Astrocyte (in vitro differentiated cells and primary cell): ENCODE measurements at regions not wholly inside any gene's neighbourhood (a gene's known extent, or its start where the extent isn't known, plus 50 kb on each side); places are given as distances from the start of the nearest gene placed in this dataset.
"Not testable (repeated sequence)": the region's sequence is repeated elsewhere in the genome, so short reads cannot be mapped to it uniquely, and the experiment has no call there.

Experiments
- EZH2 ChIP-seq: IDR thresholded peaks from 2 replicates; pipeline ENCODE4 v1.6.1; 2012; ENCODE audit warnings: mild to moderate bottlenecking, low read length, inconsistent platforms; ENCODE audit not compliant: insufficient read depth
- TF ChIP-seq, protein P1 (sequence below): IDR thresholded peaks from 2 replicates; pipeline ENCODE4 v1.5.1; 2011; ENCODE audit warnings: low read depth, mild to moderate bottlenecking, inconsistent platforms, low read length, moderate library complexity; ENCODE audit not compliant: insufficient read depth

DNA sequence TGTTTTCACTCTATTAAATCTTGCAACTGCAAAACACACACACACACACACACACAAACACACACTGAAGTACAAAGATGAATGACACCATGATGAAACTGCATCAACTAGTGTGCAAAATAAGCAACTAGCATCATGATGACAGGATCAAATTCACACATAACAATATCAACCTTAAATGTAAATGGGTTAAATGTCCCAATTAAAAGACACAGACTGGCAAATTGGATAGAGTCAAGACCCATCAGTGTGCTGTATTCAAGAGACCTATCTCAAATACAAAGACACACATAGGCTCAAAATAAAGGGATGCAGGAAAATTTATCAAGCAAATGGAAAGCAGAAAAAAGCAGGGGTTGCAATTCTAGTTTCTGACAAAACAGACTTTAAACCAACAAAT is 87.2 kb upstream of the DCTD start:
- TF ChIP-seq, protein P1, sequence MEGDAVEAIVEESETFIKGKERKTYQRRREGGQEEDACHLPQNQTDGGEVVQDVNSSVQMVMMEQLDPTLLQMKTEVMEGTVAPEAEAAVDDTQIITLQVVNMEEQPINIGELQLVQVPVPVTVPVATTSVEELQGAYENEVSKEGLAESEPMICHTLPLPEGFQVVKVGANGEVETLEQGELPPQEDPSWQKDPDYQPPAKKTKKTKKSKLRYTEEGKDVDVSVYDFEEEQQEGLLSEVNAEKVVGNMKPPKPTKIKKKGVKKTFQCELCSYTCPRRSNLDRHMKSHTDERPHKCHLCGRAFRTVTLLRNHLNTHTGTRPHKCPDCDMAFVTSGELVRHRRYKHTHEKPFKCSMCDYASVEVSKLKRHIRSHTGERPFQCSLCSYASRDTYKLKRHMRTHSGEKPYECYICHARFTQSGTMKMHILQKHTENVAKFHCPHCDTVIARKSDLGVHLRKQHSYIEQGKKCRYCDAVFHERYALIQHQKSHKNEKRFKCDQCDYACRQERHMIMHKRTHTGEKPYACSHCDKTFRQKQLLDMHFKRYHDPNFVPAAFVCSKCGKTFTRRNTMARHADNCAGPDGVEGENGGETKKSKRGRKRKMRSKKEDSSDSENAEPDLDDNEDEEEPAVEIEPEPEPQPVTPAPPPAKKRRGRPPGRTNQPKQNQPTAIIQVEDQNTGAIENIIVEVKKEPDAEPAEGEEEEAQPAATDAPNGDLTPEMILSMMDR = not testable (repeated sequence)
- TF ChIP-seq EZH2 = not testable (repeated sequence)
